ENCODE measurements at regions not wholly inside any gene's neighbourhood (a gene's known extent, or its start where the extent isn't known, plus 50 kb on each side); places are given as distances from the start of the nearest gene placed in this dataset.

DNA sequence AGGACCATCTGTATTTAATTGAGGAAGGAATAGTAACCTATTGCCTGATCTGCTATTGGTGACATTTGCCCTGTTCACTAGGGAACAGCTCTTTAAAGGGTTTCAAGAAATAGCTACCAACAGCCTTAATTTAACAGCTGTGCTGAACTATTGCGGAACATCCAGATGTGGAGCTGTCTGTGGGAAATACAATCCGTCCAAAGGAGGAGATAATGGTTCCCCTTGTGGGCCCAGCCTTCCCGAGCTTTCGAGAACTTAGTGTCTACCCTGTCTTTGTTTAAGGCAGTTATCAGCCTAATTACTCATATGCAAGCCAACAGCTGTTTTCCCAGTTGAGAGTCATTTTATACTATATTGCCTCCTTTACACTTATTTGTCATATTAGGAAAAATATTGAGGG, 398.6 kb downstream of the WDR72 start:
- intact Hi-C loops (cut with micrococcal nuclease): no loop called here
- ATAC-seq (no peak), DNase-seq (ENCODE audit: low read depth, low spot score) (no peak)
- no peak overlapping the region for H3K27ac ChIP-seq (ENCODE audit: low read depth, low read length)
- no peak overlapping the region for H3K4me3 ChIP-seq (replicated peaks in 1 of 2; ENCODE audit: low read depth in 1 of 2, low read length in 2 of 2)
- TF ChIP-seq ELF1 (IDR thresholded peaks at IDR 0.05; ENCODE audit: borderline replicate concordance, low read depth): no peak
- TF ChIP-seq, protein P1, sequence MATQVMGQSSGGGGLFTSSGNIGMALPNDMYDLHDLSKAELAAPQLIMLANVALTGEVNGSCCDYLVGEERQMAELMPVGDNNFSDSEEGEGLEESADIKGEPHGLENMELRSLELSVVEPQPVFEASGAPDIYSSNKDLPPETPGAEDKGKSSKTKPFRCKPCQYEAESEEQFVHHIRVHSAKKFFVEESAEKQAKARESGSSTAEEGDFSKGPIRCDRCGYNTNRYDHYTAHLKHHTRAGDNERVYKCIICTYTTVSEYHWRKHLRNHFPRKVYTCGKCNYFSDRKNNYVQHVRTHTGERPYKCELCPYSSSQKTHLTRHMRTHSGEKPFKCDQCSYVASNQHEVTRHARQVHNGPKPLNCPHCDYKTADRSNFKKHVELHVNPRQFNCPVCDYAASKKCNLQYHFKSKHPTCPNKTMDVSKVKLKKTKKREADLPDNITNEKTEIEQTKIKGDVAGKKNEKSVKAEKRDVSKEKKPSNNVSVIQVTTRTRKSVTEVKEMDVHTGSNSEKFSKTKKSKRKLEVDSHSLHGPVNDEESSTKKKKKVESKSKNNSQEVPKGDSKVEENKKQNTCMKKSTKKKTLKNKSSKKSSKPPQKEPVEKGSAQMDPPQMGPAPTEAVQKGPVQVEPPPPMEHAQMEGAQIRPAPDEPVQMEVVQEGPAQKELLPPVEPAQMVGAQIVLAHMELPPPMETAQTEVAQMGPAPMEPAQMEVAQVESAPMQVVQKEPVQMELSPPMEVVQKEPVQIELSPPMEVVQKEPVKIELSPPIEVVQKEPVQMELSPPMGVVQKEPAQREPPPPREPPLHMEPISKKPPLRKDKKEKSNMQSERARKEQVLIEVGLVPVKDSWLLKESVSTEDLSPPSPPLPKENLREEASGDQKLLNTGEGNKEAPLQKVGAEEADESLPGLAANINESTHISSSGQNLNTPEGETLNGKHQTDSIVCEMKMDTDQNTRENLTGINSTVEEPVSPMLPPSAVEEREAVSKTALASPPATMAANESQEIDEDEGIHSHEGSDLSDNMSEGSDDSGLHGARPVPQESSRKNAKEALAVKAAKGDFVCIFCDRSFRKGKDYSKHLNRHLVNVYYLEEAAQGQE (IDR thresholded peaks at IDR 0.05; ENCODE audit: low read depth): no peak
- no peaks in the 10 kb centered on the region for H3K9me2 ChIP-seq (ENCODE audit: insufficient read depth)
- CTCF ChIA-PET: no interaction called here
- H3K9ac ChIP-seq (ENCODE audit: low read length): no peak overlapping the region
- POLR2A ChIA-PET: no interaction called here
- no peaks in the 10 kb centered on the region for H3K36me3 ChIP-seq (ENCODE audit: control insufficient read depth in 1 of 2, insufficient read depth in 2 of 2, low read length in 2 of 2)
- no peaks in the 10 kb centered on the region for H3K4me1 ChIP-seq (ENCODE audit: control insufficient read depth in 1 of 2, insufficient read depth in 2 of 2, low read length in 2 of 2)
- H3K9me3 ChIP-seq (ENCODE audit: control insufficient read depth in 1 of 2, insufficient read depth in 1 of 2, low read depth in 1 of 2, low read length in 2 of 2): peaks cover 0 to 3% of the 10 kb centered on the region in 2 experiments; a peak in 1 of 4 replicates
- no peaks in the 10 kb centered on the region for H3K27me3 ChIP-seq (ENCODE audit: insufficient read depth, low read length)
- H3K79me2 ChIP-seq (ENCODE audit: insufficient read depth, low read length): no peaks in the 10 kb centered on the region
- RAD21 ChIA-PET (ENCODE audit: low non-redundant PET in 1 of 2, low total read pairs in 2 of 2, uncharacterized antibody in 2 of 2, unreplicated experiment in 2 of 2): no interaction called here
- H3K4me2 ChIP-seq (ENCODE audit: low read length): no peak overlapping the region
- no peak overlapping the region for H2AFZ ChIP-seq (ENCODE audit: low read depth, low read length, poor library complexity, severe bottlenecking)
- no TSS peak for BruUV-seq (replicated peaks)
- H4K20me1 ChIP-seq (ENCODE audit: insufficient read depth): no peaks in the 10 kb centered on the region

DNA sequence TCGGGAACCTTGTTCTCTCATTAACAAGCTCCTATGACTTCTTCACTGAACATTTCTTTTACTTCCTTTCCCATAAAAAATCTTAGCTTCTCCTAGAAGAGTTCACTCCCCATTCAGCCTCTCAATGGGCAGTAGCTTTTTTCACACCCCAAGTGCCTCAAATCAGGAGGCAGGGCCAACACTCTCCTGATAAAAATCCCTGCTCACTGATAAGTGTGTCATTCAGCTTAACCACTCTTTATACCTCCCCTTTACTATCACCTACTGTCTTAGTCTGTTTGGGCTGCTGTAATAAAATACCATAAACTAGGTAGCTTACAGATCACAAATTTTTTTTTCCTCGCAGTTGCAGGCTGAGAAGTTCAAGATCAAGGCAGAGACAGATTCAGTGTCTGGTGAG, 400.4 kb downstream of the WDR72 start:
- Histone ChIP-seq H3K4me2 (ENCODE audit: low read length) (no peak overlapping the region), H4K20me1 (ENCODE audit: insufficient read depth) (no peaks in the 10 kb centered on the region), H2AFZ (ENCODE audit: low read depth, low read length, poor library complexity, severe bottlenecking) (no peak overlapping the region), H3K27ac (ENCODE audit: low read depth, low read length) (no peak overlapping the region), H3K9me2 (ENCODE audit: insufficient read depth) (no peaks in the 10 kb centered on the region), H3K79me2 (ENCODE audit: insufficient read depth, low read length) (no peaks in the 10 kb centered on the region), H3K9ac (ENCODE audit: low read length) (no peak overlapping the region), H3K27me3 (ENCODE audit: insufficient read depth, low read length) (no peaks in the 10 kb centered on the region), H3K36me3 (ENCODE audit: control insufficient read depth in 1 of 2, insufficient read depth in 2 of 2, low read length in 2 of 2) (no peaks in the 10 kb centered on the region), H3K4me3 (replicated peaks in 1 of 2; ENCODE audit: low read depth in 1 of 2, low read length in 2 of 2) (no peak overlapping the region), H3K4me1 (ENCODE audit: control insufficient read depth in 1 of 2, insufficient read depth in 2 of 2, low read length in 2 of 2) (no peaks in the 10 kb centered on the region), H3K9me3 (ENCODE audit: control insufficient read depth in 1 of 2, insufficient read depth in 1 of 2, low read depth in 1 of 2, low read length in 2 of 2) (peaks cover 0 to 3% of the 10 kb centered on the region in 2 experiments; a peak in 1 of 4 replicates)
- ATAC-seq: no peak
- DNase-seq (ENCODE audit: low read depth, low spot score): no peak
- POLR2A ChIA-PET: no interaction called here
- RAD21 ChIA-PET (ENCODE audit: low non-redundant PET in 1 of 2, low total read pairs in 2 of 2, uncharacterized antibody in 2 of 2, unreplicated experiment in 2 of 2): no interaction called here
- no TSS peak for BruUV-seq (replicated peaks)
- TF ChIP-seq SIN3A (IDR thresholded peaks at IDR 0.05; ENCODE audit: low read depth) (no peak), POLR2AphosphoS5 (IDR thresholded peaks at IDR 0.05; ENCODE audit: low read depth, low read length) (no peak), YY1 (IDR thresholded peaks at IDR 0.05; ENCODE audit: extremely low read depth, insufficient replicate concordance, low read depth, low read length) (no peak), ZNF274 (IDR thresholded peaks at IDR 0.05; ENCODE audit: low read depth, low read length) (no peak)
- CTCF ChIA-PET: no interaction called here
- intact Hi-C loops (cut with micrococcal nuclease): no loop called here
